ENCODE measurements at regions not wholly inside any gene's neighbourhood (a gene's known extent, or its start where the extent isn't known, plus 50 kb on each side); places are given as distances from the start of the nearest gene placed in this dataset.

GRCh38 chr1:88544195-88544594 lies 139.9 kb upstream of the PKN2 start:
- no peak for TF ChIP-seq CTCF (conservative IDR thresholded peaks at IDR 0.05)
- H3K27ac ChIP-seq = no peak overlapping the region

GRCh38 chr1:88549536-88549935 lies 134.5 kb upstream of the PKN2 start:
- TF ChIP-seq CTCF (conservative IDR thresholded peaks at IDR 0.05) = peak; percentile 57

GRCh38 chr1:88552226-88552625 lies 131.8 kb upstream of the PKN2 start:
- no peak; the same call in 1 of the 2 replicates for TF ChIP-seq CTCF (conservative IDR thresholded peaks at IDR 0.05)
- H3K27ac ChIP-seq = no peak overlapping the region

More at GRCh38 chr1:88549536-88549935, 134.5 kb upstream of the PKN2 start:
- H3K27ac ChIP-seq = no peak overlapping the region

DNA sequence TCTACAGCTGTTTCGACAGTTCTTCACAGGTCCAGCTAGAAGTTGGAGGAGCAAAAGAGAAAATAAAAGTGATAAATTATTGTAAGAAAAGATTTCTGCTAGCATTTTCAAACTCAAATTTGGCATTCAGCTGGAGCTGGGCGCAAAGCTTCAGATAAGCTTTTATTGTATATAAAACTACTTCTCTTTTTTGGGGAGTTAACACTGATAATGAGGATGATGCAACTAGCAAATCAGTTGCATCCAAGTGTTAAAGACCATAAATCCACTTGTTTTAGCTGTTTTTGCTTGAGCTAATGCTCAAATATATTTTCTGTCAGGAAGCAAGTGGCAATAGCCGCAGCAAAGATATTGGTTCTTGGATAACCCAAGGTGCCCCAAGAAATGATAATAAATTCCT lies 127.1 kb upstream of the PKN2 start:
- no peak overlapping the region for H3K27ac ChIP-seq

DNA sequence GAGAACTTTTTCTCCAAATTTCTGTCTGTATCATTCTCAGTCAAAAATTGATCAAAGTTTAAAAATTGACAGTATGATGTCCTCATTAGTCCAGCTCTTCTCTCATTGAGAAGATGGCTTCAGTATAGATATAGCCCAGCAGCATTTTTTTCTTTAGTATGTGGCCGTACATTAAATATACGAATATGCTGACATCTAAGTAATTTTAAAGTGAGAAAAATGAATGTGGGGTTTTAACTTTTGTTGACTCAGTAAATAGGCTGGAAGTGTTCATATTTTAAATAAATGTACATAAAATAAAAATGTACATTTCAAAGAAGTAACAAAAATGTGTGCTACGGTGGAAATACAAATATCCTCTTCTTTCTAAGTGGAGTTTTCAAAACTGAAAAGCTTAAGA lies 123.5 kb upstream of the PKN2 start:
- no peak for TF ChIP-seq CTCF (conservative IDR thresholded peaks at IDR 0.05)
- no peak overlapping the region for H3K27ac ChIP-seq

More for the DNA sequence above, 127.1 kb upstream of the PKN2 start:
- TF ChIP-seq CTCF (conservative IDR thresholded peaks at IDR 0.05) = no peak

DNA sequence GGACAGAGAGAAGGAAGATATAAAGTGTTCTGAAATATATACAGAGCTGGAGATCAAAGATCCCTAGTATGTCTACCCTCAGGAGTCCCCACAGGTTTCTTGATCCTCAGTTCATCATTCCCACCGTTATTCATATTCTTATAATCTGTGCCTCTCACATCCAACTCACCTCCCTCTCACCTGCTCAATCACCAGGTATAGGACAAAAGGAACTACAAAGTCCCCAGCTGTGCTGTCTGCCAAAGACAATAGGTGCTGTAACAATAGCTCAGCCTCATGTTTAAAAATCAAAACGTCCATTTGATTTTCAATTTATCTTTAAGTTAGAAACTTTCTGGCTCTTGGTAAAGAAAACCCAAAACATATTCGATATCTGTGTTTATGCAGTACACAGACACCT lies 121.1 kb upstream of the PKN2 start:
- TF ChIP-seq CTCF (conservative IDR thresholded peaks at IDR 0.05) = no peak
- no peak overlapping the region for H3K27ac ChIP-seq

DNA sequence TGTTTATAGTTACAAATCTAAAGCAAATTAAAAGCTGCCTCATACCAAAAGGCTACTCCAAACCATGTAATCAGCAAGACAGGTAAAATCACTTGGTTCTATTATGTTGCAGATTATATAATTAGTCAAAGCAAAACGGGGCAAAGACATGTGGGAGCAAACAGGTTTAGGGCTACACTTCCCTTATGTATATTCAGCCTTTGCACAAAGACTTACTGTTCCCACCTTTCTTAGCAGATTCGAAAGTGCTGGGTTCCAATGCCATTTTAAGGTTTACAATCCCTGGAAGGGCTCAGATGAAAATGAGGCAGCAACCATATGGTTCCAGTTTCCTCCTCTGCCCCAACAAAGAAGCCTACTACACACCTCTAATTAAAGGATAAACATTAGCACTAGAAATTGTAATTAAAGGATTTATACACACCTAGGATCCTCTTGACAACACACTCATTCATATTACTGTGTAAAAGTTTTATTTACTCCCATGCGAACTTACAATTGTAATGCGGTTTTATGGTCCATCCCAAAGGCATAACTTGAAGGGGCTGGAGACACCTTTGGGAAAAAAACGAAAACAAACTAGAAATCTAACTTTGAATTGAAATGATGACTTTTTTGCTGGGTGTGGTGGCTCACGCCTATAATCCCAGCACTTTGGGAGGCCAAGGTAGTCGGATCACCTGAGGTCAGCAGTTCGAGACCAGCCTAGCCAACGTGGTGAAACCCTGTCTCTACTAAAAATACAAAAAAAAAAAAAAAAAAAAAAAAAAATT lies 117.3 kb upstream of the PKN2 start:
- no peak for TF ChIP-seq CTCF (conservative IDR thresholded peaks at IDR 0.05)
- no peak overlapping the region for H3K27ac ChIP-seq
